ENCODE measurements at regions not wholly inside any gene's neighbourhood (a gene's known extent, or its start where the extent isn't known, plus 50 kb on each side); places are given as distances from the start of the nearest gene placed in this dataset.
A peak's percentile ranks its signal among the peaks of the same experiment; 100 is the strongest.

GRCh38 chr2:160838691-160839090 lies 321.5 kb upstream of the TANK start:
- Mint-ChIP-seq H3K9me3 (peaks cover 18% of the 10 kb centered on the region), H3K27ac (no peak overlapping the region), H3K4me1 (peaks cover 7% of the 10 kb centered on the region; the same call in 1 of the 2 replicates), H3K36me3 (peaks cover 4% of the 10 kb centered on the region), H3K4me3 (no peak overlapping the region), H3K27me3 (ENCODE audit: low read depth) (no peaks in the 10 kb centered on the region)
- ChIA-PET CTCF (no interaction called here), POLR2A (no interaction called here)
- no peak for DNase-seq (ENCODE audit: low spot score)
- no peak for ATAC-seq
- TF ChIP-seq JAZF1 (CRISPR knock-in tag; IDR thresholded peaks at IDR 0.05) = no peak

DNA sequence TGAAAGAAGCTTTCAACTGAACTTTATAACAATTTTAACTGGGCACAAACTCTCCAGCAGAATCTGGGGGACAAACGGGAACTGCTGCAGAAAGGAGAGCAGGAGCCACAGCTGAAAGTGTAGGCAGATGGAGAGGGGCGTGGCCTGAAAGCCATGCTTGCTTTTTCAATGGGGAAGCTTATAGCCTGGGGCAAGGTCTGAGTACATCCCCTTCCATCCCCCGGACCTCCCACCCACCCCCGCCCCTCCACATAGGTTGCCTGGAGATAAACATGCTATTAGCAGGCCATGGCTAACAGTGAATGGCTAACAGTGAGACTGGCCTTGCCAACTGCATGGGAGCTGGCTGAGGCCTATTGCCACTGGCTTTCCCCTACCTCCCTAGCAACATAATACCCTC lies 317.9 kb upstream of the TANK start:
- Mint-ChIP-seq H3K27ac (no peak overlapping the region), H3K27me3 (ENCODE audit: low read depth) (no peaks in the 10 kb centered on the region), H3K36me3 (peaks cover 8% of the 10 kb centered on the region), H3K9me3 (peaks cover 34% of the 10 kb centered on the region), H3K4me3 (no peak overlapping the region), H3K4me1 (peaks cover 7% of the 10 kb centered on the region; the same call in 1 of the 2 replicates)
- ChIA-PET POLR2A (no interaction called here), CTCF (no interaction called here)
- DNase-seq (ENCODE audit: low spot score) (no peak), ATAC-seq (peak; percentile 76)
- TF ChIP-seq, protein P1, sequence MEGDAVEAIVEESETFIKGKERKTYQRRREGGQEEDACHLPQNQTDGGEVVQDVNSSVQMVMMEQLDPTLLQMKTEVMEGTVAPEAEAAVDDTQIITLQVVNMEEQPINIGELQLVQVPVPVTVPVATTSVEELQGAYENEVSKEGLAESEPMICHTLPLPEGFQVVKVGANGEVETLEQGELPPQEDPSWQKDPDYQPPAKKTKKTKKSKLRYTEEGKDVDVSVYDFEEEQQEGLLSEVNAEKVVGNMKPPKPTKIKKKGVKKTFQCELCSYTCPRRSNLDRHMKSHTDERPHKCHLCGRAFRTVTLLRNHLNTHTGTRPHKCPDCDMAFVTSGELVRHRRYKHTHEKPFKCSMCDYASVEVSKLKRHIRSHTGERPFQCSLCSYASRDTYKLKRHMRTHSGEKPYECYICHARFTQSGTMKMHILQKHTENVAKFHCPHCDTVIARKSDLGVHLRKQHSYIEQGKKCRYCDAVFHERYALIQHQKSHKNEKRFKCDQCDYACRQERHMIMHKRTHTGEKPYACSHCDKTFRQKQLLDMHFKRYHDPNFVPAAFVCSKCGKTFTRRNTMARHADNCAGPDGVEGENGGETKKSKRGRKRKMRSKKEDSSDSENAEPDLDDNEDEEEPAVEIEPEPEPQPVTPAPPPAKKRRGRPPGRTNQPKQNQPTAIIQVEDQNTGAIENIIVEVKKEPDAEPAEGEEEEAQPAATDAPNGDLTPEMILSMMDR (IDR thresholded peaks at IDR 0.05) = no peak
- TF ChIP-seq TEAD4 (CRISPR knock-in tag; IDR thresholded peaks at IDR 0.05) = no peak
- TF ChIP-seq GABPB1 (CRISPR knock-in tag; IDR thresholded peaks at IDR 0.05) = no peak
- TF ChIP-seq, protein P2, sequence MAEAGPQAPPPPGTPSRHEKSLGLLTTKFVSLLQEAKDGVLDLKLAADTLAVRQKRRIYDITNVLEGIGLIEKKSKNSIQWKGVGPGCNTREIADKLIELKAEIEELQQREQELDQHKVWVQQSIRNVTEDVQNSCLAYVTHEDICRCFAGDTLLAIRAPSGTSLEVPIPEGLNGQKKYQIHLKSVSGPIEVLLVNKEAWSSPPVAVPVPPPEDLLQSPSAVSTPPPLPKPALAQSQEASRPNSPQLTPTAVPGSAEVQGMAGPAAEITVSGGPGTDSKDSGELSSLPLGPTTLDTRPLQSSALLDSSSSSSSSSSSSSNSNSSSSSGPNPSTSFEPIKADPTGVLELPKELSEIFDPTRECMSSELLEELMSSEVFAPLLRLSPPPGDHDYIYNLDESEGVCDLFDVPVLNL (CRISPR knock-in tag; IDR thresholded peaks at IDR 0.05; ENCODE audit: borderline replicate concordance, low read depth) = no peak
- TF ChIP-seq NFE2L1 (CRISPR knock-in tag; IDR thresholded peaks at IDR 0.05) = no peak
- TF ChIP-seq FOXK1 (CRISPR knock-in tag; IDR thresholded peaks at IDR 0.05) = no peak
- TF ChIP-seq CBFB (CRISPR knock-in tag; IDR thresholded peaks at IDR 0.05; ENCODE audit: low read depth) = no peak

DNA sequence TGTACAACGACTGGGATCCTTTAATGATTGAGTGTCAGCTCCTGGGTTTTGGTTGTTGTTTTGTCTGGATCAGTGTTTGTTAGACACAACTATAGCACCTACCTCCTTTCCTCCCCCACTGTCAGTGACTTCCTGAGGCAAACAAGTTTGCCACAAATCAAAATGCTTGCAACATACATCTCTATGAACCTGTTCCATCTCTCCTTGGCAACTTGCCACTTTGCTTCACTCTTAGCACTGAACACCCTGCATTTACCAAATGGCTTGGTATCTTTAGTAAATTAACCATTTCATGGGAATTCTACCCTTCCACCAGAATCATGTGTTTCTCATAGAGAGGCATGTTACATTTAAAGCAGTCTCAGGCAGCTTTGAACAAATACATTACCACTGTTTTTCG lies 301.1 kb upstream of the TANK start:
- no peak overlapping the region for H3K4me3 Mint-ChIP-seq
- ATAC-seq = no peak
- H3K4me1 Mint-ChIP-seq = peaks cover 6% of the 10 kb centered on the region
- ChIA-PET POLR2A (no interaction called here), CTCF (no interaction called here)
- TF ChIP-seq, protein P1 (IDR thresholded peaks at IDR 0.05) = no peak
- TF ChIP-seq FOXJ3 (CRISPR knock-in tag; IDR thresholded peaks at IDR 0.05; ENCODE audit: borderline replicate concordance) (no peak), NR1H2 (CRISPR knock-in tag; IDR thresholded peaks at IDR 0.05) (no peak), JUN (CRISPR knock-in tag; IDR thresholded peaks at IDR 0.05) (no peak), PRRX2 (CRISPR knock-in tag; IDR thresholded peaks at IDR 0.05) (no peak), MAX (CRISPR knock-in tag; IDR thresholded peaks at IDR 0.05) (no peak)
- DNase-seq (ENCODE audit: low spot score) = no peak
- no peak overlapping the region for H3K27ac Mint-ChIP-seq
- H3K9me3 Mint-ChIP-seq = peaks cover 8% of the 10 kb centered on the region
- peaks cover 3% of the 10 kb centered on the region for H3K36me3 Mint-ChIP-seq
- H3K27me3 Mint-ChIP-seq (ENCODE audit: low read depth) = no peaks in the 10 kb centered on the region

DNA sequence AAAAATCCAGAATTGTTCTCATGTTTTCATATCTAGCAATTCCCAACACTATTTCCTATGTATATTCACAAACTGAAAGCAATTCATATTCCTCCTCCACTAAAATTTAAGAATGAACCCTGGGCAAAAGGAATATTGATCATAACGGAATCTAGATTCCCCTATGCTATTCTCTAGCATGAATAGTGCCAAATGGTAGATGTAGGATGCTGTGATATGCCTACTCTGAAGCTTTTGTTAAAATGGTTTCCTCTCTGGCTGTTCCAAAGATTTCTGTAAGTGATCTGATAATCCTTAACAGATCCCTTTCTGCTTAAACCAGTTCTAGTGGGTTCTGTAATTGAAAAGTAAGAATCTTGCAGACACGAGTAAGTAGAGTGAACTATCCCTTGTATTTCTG lies 298.0 kb upstream of the TANK start:
- CTCF ChIA-PET = no interaction called here
- Mint-ChIP-seq H3K27me3 (ENCODE audit: low read depth) (no peaks in the 10 kb centered on the region), H3K9me3 (peaks cover 4% of the 10 kb centered on the region; the same call in 1 of the 2 replicates), H3K4me1 (no peaks in the 10 kb centered on the region), H3K36me3 (no peaks in the 10 kb centered on the region), H3K27ac (no peak overlapping the region), H3K4me3 (no peak overlapping the region)
- no peak for DNase-seq (ENCODE audit: low spot score)
- POLR2A ChIA-PET = no interaction called here
- TF ChIP-seq SP1 (CRISPR knock-in tag; conservative IDR thresholded peaks at IDR 0.05) (no peak), TEAD1 (CRISPR knock-in tag; IDR thresholded peaks at IDR 0.05) (no peak), RORB (CRISPR knock-in tag; IDR thresholded peaks at IDR 0.05) (no peak), ZNF423 (CRISPR knock-in tag; IDR thresholded peaks at IDR 0.05) (no peak), FOXK1 (CRISPR knock-in tag; IDR thresholded peaks at IDR 0.05) (no peak), CREB1 (CRISPR knock-in tag; IDR thresholded peaks at IDR 0.05) (no peak), GABPB1 (CRISPR knock-in tag; IDR thresholded peaks at IDR 0.05) (no peak)
- TF ChIP-seq, protein P3, sequence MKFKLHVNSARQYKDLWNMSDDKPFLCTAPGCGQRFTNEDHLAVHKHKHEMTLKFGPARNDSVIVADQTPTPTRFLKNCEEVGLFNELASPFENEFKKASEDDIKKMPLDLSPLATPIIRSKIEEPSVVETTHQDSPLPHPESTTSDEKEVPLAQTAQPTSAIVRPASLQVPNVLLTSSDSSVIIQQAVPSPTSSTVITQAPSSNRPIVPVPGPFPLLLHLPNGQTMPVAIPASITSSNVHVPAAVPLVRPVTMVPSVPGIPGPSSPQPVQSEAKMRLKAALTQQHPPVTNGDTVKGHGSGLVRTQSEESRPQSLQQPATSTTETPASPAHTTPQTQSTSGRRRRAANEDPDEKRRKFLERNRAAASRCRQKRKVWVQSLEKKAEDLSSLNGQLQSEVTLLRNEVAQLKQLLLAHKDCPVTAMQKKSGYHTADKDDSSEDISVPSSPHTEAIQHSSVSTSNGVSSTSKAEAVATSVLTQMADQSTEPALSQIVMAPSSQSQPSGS (CRISPR knock-in tag; IDR thresholded peaks at IDR 0.05; ENCODE audit: borderline replicate concordance, low read depth) = no peak
- ATAC-seq = no peak
